H9 (cell line): ENCODE measurements at regions not wholly inside any gene's neighbourhood (a gene's known extent, or its start where the extent isn't known, plus 50 kb on each side); places are given as distances from the start of the nearest gene placed in this dataset.

Experiments
- DNase-seq: peaks from one replicate; pipeline ENCODE4 v3.0.0-alpha.2; 2017
- H2AFZ ChIP-seq: one replicate; pipeline ENCODE4 v1.6.1; 2013; ENCODE audit warnings: mild to moderate bottlenecking, low read length, control low read depth, moderate library complexity
- H2AK5ac ChIP-seq: 2 replicates; pipeline ENCODE4 v1.6.1; 2013; ENCODE audit warnings: low read length, control low read depth, mixed read lengths; ENCODE audit not compliant: insufficient read length
- H2BK120ac ChIP-seq: one replicate; pipeline ENCODE4 v1.6.1; 2013; ENCODE audit warnings: low read depth, mild to moderate bottlenecking, low read length, control low read depth, inconsistent platforms; ENCODE audit not compliant: poor library complexity, severe bottlenecking
- H2BK12ac ChIP-seq: 2 replicates; pipeline ENCODE4 v1.6.1; 2013; ENCODE audit warnings: low read length, control low read depth, mixed read lengths, low read depth; ENCODE audit not compliant: insufficient read length
- H2BK15ac ChIP-seq: 2 replicates; pipeline ENCODE4 v1.6.1; 2013; ENCODE audit warnings: low read depth, low read length, control low read depth
- H2BK20ac ChIP-seq: one replicate; pipeline ENCODE4 v1.6.1; 2013; ENCODE audit warnings: low read depth, mild to moderate bottlenecking, low read length, control low read depth, inconsistent platforms; ENCODE audit not compliant: poor library complexity, severe bottlenecking
- H2BK5ac ChIP-seq: 2 replicates; pipeline ENCODE4 v1.6.1; 2013; ENCODE audit warnings: low read length, control low read depth, mixed read lengths; ENCODE audit not compliant: insufficient read length
- H3K14ac ChIP-seq: 2 replicates; pipeline ENCODE4 v1.6.1; 2013; ENCODE audit warnings: low read length, control low read depth; ENCODE audit not compliant: insufficient read depth
- H3K18ac ChIP-seq: 2 replicates; pipeline ENCODE4 v1.6.1; 2013; ENCODE audit warnings: low read depth, mild to moderate bottlenecking, mixed read lengths, low read length, control low read depth; ENCODE audit not compliant: insufficient read length
- H3K23ac ChIP-seq: 2 replicates; pipeline ENCODE4 v1.6.1; 2013; ENCODE audit warnings: low read length, control low read depth, mixed read lengths, low read depth; ENCODE audit not compliant: insufficient read length
- H3K23me2 ChIP-seq: 2 replicates; pipeline ENCODE4 v1.6.1; 2013; ENCODE audit warnings: low read depth, mild to moderate bottlenecking, mixed read lengths, low read length, control low read depth; ENCODE audit not compliant: insufficient read length, poor library complexity, severe bottlenecking
- H3K27ac ChIP-seq: 2 replicates; pipeline ENCODE4 v1.5.1; 2013; ENCODE audit warnings: low read length, control low read depth, mixed read lengths, low read depth; ENCODE audit not compliant: insufficient read length
- H3K27me3 ChIP-seq: 2 replicates; pipeline ENCODE4 v1.6.1; 2013; ENCODE audit warnings: low read length, control low read depth, inconsistent platforms; ENCODE audit not compliant: insufficient read depth
- H3K4ac ChIP-seq: 2 replicates; pipeline ENCODE4 v1.6.1; 2013; ENCODE audit warnings: low read depth, mild to moderate bottlenecking, control low read depth, inconsistent platforms, low read length, moderate library complexity
- H3K4me1 ChIP-seq: 2 replicates; pipeline ENCODE4 v1.6.1; 2013; ENCODE audit warnings: low read length, control low read depth, inconsistent platforms; ENCODE audit not compliant: insufficient read depth
- H3K4me2 ChIP-seq: 2 replicates; pipeline ENCODE4 v1.6.1; 2013; ENCODE audit warnings: low read length, control low read depth, mixed read lengths; ENCODE audit not compliant: insufficient read length, insufficient read depth
- H3K56ac ChIP-seq: 2 replicates; pipeline ENCODE4 v1.6.1; 2013; ENCODE audit warnings: low read depth, mild to moderate bottlenecking, mixed read lengths, low read length, control low read depth; ENCODE audit not compliant: insufficient read length
- H3K79me1 ChIP-seq: 2 replicates; pipeline ENCODE4 v1.6.1; 2013; ENCODE audit warnings: low read depth, mild to moderate bottlenecking, moderate library complexity, low read length, control low read depth, inconsistent platforms; ENCODE audit not compliant: insufficient read depth, poor library complexity, severe bottlenecking
- H3K79me2 ChIP-seq: 2 replicates; pipeline ENCODE4 v1.6.1; 2013; ENCODE audit warnings: low read length, control low read depth, inconsistent platforms; ENCODE audit not compliant: insufficient read depth
- H3K9ac ChIP-seq: 2 replicates; pipeline ENCODE4 v1.6.1; 2013; ENCODE audit warnings: low read length, control low read depth, mixed read lengths; ENCODE audit not compliant: insufficient read length; ENCODE audit errors: extremely low read depth
- H3K9me3 ChIP-seq: one replicate; pipeline ENCODE4 v1.6.1; 2013; ENCODE audit warnings: low read depth, low read length, inconsistent platforms; ENCODE audit not compliant: control insufficient read depth
- H3T11ph ChIP-seq: one replicate; pipeline ENCODE4 v1.6.1; 2013; ENCODE audit warnings: mild to moderate bottlenecking, low read length, control low read depth, inconsistent platforms
- H4K20me1 ChIP-seq: one replicate; pipeline ENCODE4 v1.6.1; 2013; ENCODE audit not compliant: control insufficient read depth, insufficient read length, insufficient read depth
- H4K5ac ChIP-seq: 2 replicates; pipeline ENCODE4 v1.6.1; 2013; ENCODE audit warnings: low read depth, mild to moderate bottlenecking, mixed read lengths, low read length, control low read depth; ENCODE audit not compliant: insufficient read length
- H4K8ac ChIP-seq: replicated peaks from 2 replicates; pipeline ENCODE4 v1.6.1; 2013; ENCODE audit warnings: low read length, control low read depth, mixed read lengths, low read depth; ENCODE audit not compliant: insufficient read length
- H4K91ac ChIP-seq: 2 replicates; pipeline ENCODE4 v1.6.1; 2013; ENCODE audit warnings: low read depth, mild to moderate bottlenecking, moderate library complexity, mixed read lengths, low read length, control low read depth; ENCODE audit not compliant: insufficient read length
- H3K27ac Mint-ChIP-seq, 3 experiments: 2 replicates in 2 of 3; 3 replicates in 1 of 3; pipeline ENCODE4 v1.8.0; 2020 to 2021; ENCODE audit warnings: mixed read lengths in 3 of 3, mild to moderate bottlenecking in 1 of 3, moderate library complexity in 1 of 3
- H3K27me3 Mint-ChIP-seq: 2 replicates; pipeline ENCODE4 v1.8.0; 2021; ENCODE audit warnings: low read depth, mild to moderate bottlenecking, moderate library complexity, mixed read lengths
- H3K36me3 Mint-ChIP-seq, 3 experiments: 2 replicates in 2 of 3; 3 replicates in 1 of 3; pipeline ENCODE4 v1.8.0; 2020 to 2021; ENCODE audit warnings: low read depth in 3 of 3, mixed read lengths in 3 of 3; ENCODE audit not compliant: insufficient read depth in 1 of 3
- H3K4me1 Mint-ChIP-seq, 2 experiments: 2 replicates each; pipeline ENCODE4 v1.8.0; 2020; ENCODE audit warnings: mixed read lengths in 2 of 2
- H3K4me3 Mint-ChIP-seq, 2 experiments: 2 replicates in 1 of 2; 3 replicates in 1 of 2; pipeline ENCODE4 v1.8.0; 2020 to 2021; ENCODE audit warnings: mild to moderate bottlenecking in 2 of 2, mixed read lengths in 2 of 2, moderate library complexity in 1 of 2
- H3K9me3 Mint-ChIP-seq, 2 experiments: 2 replicates in 1 of 2; 3 replicates in 1 of 2; pipeline ENCODE4 v1.8.0; 2020; ENCODE audit warnings: mild to moderate bottlenecking in 2 of 2, mixed read lengths in 2 of 2, moderate library complexity in 1 of 2
- CTCF ChIP-seq: fragments of 200-600 bp; sonication (generic); conservative IDR thresholded peaks from 3 replicates; pipeline ENCODE4 v1.8.0; 2021; ENCODE audit warnings: antibody characterized with exemption, mild to moderate bottlenecking
- WGBS: extraction: QIAGEN DNeasy Blood & Tissue Kit; methylation state at CpG from one replicate; pipeline ENCODE4 v1.1.7; 2013; ENCODE audit warnings: missing lambda C conversion rate, low lambda C conversion rate, mixed read lengths; ENCODE audit not compliant: insufficient read length; ENCODE audit errors: extremely low coverage; 5-methylcytosine and 5-hydroxymethylcytosine counted together

GRCh38 chr6:147136057-147136456, 68.2 kb upstream of the STXBP5 start:
- no peaks in the 10 kb centered on the region for H3K9me3 ChIP-seq
- no CpG with 5 or more reads among the region's 2 CpGs for WGBS
- H2BK5ac ChIP-seq: no peak overlapping the region
- no peak overlapping the region for H4K5ac ChIP-seq
- DNase-seq: no peak
- no peaks in the 10 kb centered on the region for H3K4me1 ChIP-seq
- Mint-ChIP-seq H3K36me3 (no peaks in the 10 kb centered on the region), H3K4me1 (peaks cover 24 to 28% of the 10 kb centered on the region in 2 experiments), H3K27ac (no peak overlapping the region), H3K9me3 (no peaks in the 10 kb centered on the region; a peak in 1 of 5 replicates), H3K27me3 (no peaks in the 10 kb centered on the region), H3K4me3 (no peak overlapping the region)
- H4K20me1 ChIP-seq: no peaks in the 10 kb centered on the region
- no peak overlapping the region for H3K56ac ChIP-seq
- no peak overlapping the region for H3K4ac ChIP-seq
- H3K4me2 ChIP-seq: no peak overlapping the region
- no peak overlapping the region for H3T11ph ChIP-seq
- H3K23ac ChIP-seq: no peak overlapping the region
- no peak overlapping the region for H2BK20ac ChIP-seq
- no peak overlapping the region for H2AFZ ChIP-seq
- no peak overlapping the region for H2AK5ac ChIP-seq
- no peak overlapping the region for H2BK120ac ChIP-seq
- no peak overlapping the region for H4K91ac ChIP-seq
- H3K27me3 ChIP-seq: no peaks in the 10 kb centered on the region
- no peak overlapping the region for H4K8ac ChIP-seq
- H2BK12ac ChIP-seq: no peak overlapping the region
- H3K18ac ChIP-seq: no peak overlapping the region
- H3K23me2 ChIP-seq: no peaks in the 10 kb centered on the region
- H3K14ac ChIP-seq: no peak overlapping the region
- no peak overlapping the region for H3K9ac ChIP-seq
- no peak overlapping the region for H2BK15ac ChIP-seq
- no peak overlapping the region for H3K27ac ChIP-seq
- H3K79me1 ChIP-seq: no peaks in the 10 kb centered on the region
- TF ChIP-seq CTCF: no peak
- no peaks in the 10 kb centered on the region for H3K79me2 ChIP-seq
